Breast epithelium (tissue), 4 donors: ENCODE measurements at regions not wholly inside any gene's neighbourhood (a gene's known extent, or its start where the extent isn't known, plus 50 kb on each side); places are given as distances from the start of the nearest gene placed in this dataset.

ENCODE experiments used
- DNase-seq, 2 donors: peaks; one replicate each; pipeline ENCODE4 v3.0.0-alpha.2; 2019; ENCODE audit warnings: low spot score in 2 of 2
- H3K27ac ChIP-seq, 2 donors: fragments of 200-600 bp; sonication (generic) in 1 of 2; one replicate each; pipeline ENCODE4 v1.5.1; 2016 to 2019; ENCODE audit warnings: mild to moderate bottlenecking in 1 of 2
- H3K27me3 ChIP-seq, 2 donors: fragments of 200-600 bp; sonication (generic) in 1 of 2; one replicate each; pipeline versions ENCODE4 v1.5.1 to v1.6.0; 2017 to 2019; ENCODE audit warnings: control low read depth in 1 of 2, mild to moderate bottlenecking in 1 of 2
- H3K36me3 ChIP-seq: fragments of 200-600 bp; one replicate; pipeline ENCODE4 v1.5.1; 2019
- H3K4me1 ChIP-seq, 2 donors: fragments of 200-600 bp; sonication (generic); one replicate each; pipeline ENCODE4 v1.5.1; 2016 to 2019; ENCODE audit warnings: control low read depth in 1 of 2
- H3K4me3 ChIP-seq, 3 donors: fragments of 200-600 bp; sonication (generic); 1 replicate in 2 of 3; 2 replicates in 1 of 3; pipeline ENCODE4 v1.5.1; 2016 to 2019; ENCODE audit warnings: mild to moderate bottlenecking in 3 of 3, moderate library complexity in 2 of 3
- H3K9me3 ChIP-seq, 2 donors: fragments of 200-600 bp; sonication (generic) in 1 of 2; one replicate each; pipeline ENCODE4 v1.5.1; 2016 to 2019; ENCODE audit warnings: control low read depth in 1 of 2
- CTCF ChIP-seq, 3 donors: fragments of 450-650 bp; IDR thresholded peaks; one replicate each; pipeline ENCODE4 v1.5.1; 2016 to 2017; ENCODE audit warnings: antibody characterized with exemption in 3 of 3, mild to moderate bottlenecking in 3 of 3, moderate library complexity in 3 of 3
- POLR2A ChIP-seq: fragments of 450-650 bp; IDR thresholded peaks from one replicate; pipeline ENCODE4 v1.6.1; 2016; ENCODE audit warnings: antibody characterized with exemption, mild to moderate bottlenecking, moderate library complexity
- POLR2AphosphoS5 ChIP-seq, 3 donors: sonication (generic); formaldehyde crosslinking; IDR thresholded peaks; one replicate each; pipeline ENCODE4 v1.6.1; 2017; ENCODE audit warnings: antibody characterized with exemption in 3 of 3
- intact Hi-C: fragments of 100-400 bp; cut with DNase I; formaldehyde crosslinking; loops from one replicate; pipeline ENCODE4 v1.15.1; 2023; ENCODE audit warnings: low total_unique reads

- no peaks in the 10 kb centered on the region for H3K9me3 ChIP-seq
- H3K4me1 ChIP-seq: no peaks in the 10 kb centered on the region
- no peak for DNase-seq
- no peaks in the 10 kb centered on the region for H3K27me3 ChIP-seq
- no peak overlapping the region for H3K4me3 ChIP-seq
- no peaks in the 10 kb centered on the region for H3K36me3 ChIP-seq
- TF ChIP-seq POLR2A (no peak), CTCF (IDR thresholded peaks at IDR 0.05) (no peak), POLR2AphosphoS5 (IDR thresholded peaks at IDR 0.05) (no peak)
- H3K27ac ChIP-seq: no peak overlapping the region
- intact Hi-C loops: no loop called here
These were observed 1168.1 kb downstream of the OLFM4 start for GRCh38 chr13:54196684-54197083.

- no peak for DNase-seq
- Histone ChIP-seq H3K4me3 (no peak overlapping the region), H3K36me3 (no peaks in the 10 kb centered on the region), H3K9me3 (no peaks in the 10 kb centered on the region), H3K27ac (no peak overlapping the region), H3K4me1 (no peaks in the 10 kb centered on the region), H3K27me3 (no peaks in the 10 kb centered on the region)
- TF ChIP-seq POLR2AphosphoS5 (IDR thresholded peaks at IDR 0.05): no peak
- TF ChIP-seq POLR2A: no peak
- no peak for TF ChIP-seq CTCF (IDR thresholded peaks at IDR 0.05)
- intact Hi-C loops: no loop called here
These were observed 1170.3 kb downstream of the OLFM4 start for GRCh38 chr13:54198911-54199310.

- Histone ChIP-seq H3K9me3 (no peaks in the 10 kb centered on the region), H3K27me3 (no peaks in the 10 kb centered on the region), H3K27ac (no peak overlapping the region), H3K36me3 (no peaks in the 10 kb centered on the region), H3K4me1 (no peaks in the 10 kb centered on the region), H3K4me3 (no peak overlapping the region)
- intact Hi-C loops: no loop called here
- TF ChIP-seq POLR2A (no peak), CTCF (IDR thresholded peaks at IDR 0.05) (no peak), POLR2AphosphoS5 (IDR thresholded peaks at IDR 0.05) (no peak)
- no peak for DNase-seq
These were observed 1178.0 kb downstream of the OLFM4 start for GRCh38 chr13:54206626-54207025.

GRCh38 chr13:54210397-54211049 is 1181.9 kb downstream of the OLFM4 start:
- TF ChIP-seq POLR2A (no peak), CTCF (IDR thresholded peaks at IDR 0.05) (no peak), POLR2AphosphoS5 (IDR thresholded peaks at IDR 0.05) (peak in 2 of 3 donors; percentile 15 to 43)
- peak; percentile 55 to 82 for DNase-seq
- Histone ChIP-seq H3K4me1 (peaks cover 0 to 5% of the 10 kb centered on the region in 2 donors), H3K4me3 (no peak overlapping the region), H3K27ac (peak overlapping the region; percentile 72 to 77), H3K36me3 (no peaks in the 10 kb centered on the region), H3K27me3 (no peaks in the 10 kb centered on the region), H3K9me3 (no peaks in the 10 kb centered on the region)
- intact Hi-C loops: no loop called here

GRCh38 chr13:54216221-54216620 is 1187.6 kb downstream of the OLFM4 start:
- H3K4me1 ChIP-seq: peaks cover 0 to 5% of the 10 kb centered on the region in 2 donors
- H3K27ac ChIP-seq: no peak overlapping the region
- peaks cover 3 to 6% of the 10 kb centered on the region in 2 donors for H3K9me3 ChIP-seq
- H3K36me3 ChIP-seq: no peaks in the 10 kb centered on the region
- no peak overlapping the region for H3K4me3 ChIP-seq
- no peaks in the 10 kb centered on the region for H3K27me3 ChIP-seq
- no peak for DNase-seq
- TF ChIP-seq CTCF (IDR thresholded peaks at IDR 0.05): no peak
- no peak for TF ChIP-seq POLR2AphosphoS5 (IDR thresholded peaks at IDR 0.05)
- TF ChIP-seq POLR2A: no peak
- intact Hi-C loops: no loop called here
